NCI-H2107 (cell line): ENCODE measurements at regions not wholly inside any gene's neighbourhood (a gene's known extent, or its start where the extent isn't known, plus 50 kb on each side); places are given as distances from the start of the nearest gene placed in this dataset.
"Not testable (repeated sequence)": the region's sequence is repeated elsewhere in the genome, so short reads cannot be mapped to it uniquely, and the experiment has no call there.

Experiments
- DNase-seq: peaks from one replicate; lab custom pipeline; 2025; lab: John Stamatoyannopoulos, UW

GRCh38 chr20:30164389-30164788 lies 1093.1 kb upstream of the DEFB115 start:
- DNase-seq: not testable (repeated sequence)

DNA sequence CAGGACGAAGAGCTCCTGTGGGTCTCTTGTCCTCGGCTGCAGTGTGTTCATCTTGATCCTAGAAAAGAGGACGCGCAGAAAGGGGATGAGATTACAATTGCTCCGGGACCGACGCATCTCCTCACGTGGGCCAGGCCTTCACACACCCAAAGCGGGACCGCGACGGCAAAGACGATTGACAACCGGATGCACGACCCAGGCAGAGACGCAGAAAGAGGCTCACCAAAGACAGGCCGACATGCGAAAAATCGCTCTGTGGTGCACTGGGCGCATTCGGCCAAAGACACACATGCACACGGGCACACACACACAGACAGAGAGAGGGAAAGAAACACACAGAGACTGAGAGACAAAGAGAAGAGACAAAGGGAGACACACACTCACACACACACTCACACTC lies 1089.9 kb upstream of the DEFB115 start:
- no peak for DNase-seq

DNA sequence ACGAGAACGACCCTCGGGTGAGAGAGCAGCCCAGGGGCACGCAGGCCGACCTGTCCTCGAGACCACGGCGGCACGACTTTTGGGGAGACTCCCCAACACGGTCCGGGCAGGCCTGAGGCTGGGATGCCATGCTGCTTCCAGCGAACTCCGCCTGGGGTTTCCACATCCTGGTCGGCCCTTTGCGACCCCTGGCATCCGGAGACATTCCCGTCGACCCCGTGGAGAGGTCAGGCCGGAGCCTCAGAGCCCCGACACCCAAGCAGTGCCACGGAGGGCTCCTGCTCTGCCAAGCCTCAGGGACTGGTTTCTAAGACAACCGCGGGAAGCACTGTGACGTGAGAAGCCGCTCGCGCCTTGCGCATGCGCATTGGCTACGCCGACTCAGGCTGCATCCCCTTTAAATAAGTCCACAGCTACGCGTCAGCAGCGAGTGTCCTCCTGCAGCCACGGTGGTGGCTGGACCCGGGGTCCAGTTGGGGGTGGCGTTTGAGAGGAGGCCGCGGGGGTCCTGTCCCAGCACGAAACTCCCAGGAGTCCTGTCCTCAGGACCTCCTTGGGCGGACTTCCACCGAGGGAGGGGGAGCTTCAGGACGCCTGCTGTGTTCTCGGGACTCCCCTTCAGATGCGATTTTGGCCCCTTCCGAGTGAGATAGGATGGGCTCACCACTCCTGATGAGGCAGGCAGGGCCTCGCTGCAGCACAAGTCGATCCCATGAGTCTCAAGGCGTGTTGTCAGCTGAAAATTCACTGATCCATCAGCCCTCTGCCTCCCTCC lies 1089.3 kb upstream of the DEFB115 start:
- DNase-seq: no peak

- DNase-seq: no peak
Measured at GRCh38 chr20:30168800-30169138, 1088.7 kb upstream of the DEFB115 start.

DNA sequence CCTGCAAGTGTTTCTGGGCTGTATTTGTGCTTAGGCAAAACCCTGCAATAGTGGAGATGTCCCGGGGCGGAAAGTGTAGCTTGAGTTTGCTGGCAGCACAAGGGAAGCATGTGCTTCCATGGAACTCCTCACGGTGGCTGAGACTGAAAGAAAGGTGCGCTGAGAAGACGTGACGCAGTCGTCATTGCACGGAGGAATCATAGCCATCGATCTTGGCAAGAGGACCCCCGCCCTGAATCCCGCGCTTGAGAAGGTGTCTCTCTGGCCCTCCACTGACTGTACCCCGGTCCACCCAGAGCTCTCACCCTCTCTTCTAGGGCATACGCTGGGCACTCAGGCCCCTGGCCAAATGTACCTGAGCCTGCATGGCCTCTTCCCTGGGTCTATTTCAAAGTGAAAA lies 1081.8 kb upstream of the DEFB115 start:
- no peak for DNase-seq

DNA sequence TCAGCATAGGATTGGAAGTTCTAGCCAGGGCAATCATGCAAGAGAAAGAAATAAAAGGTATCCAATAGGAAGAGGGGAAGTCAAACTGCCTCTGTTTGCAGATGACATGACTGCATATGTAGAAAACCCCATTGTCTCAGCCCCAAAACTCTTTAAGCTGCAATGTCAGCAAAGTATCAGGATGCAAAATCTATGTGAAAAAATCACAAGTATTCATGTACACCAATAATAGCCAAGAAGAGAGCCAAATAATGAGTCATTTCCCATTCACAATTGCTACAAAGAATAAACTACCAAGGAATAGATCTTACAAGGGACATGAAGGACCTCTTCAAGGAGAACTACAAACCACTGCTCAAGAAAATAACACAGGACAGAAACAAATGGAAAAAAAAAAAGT lies 1074.3 kb upstream of the DEFB115 start:
- DNase-seq: not testable (repeated sequence)

DNA sequence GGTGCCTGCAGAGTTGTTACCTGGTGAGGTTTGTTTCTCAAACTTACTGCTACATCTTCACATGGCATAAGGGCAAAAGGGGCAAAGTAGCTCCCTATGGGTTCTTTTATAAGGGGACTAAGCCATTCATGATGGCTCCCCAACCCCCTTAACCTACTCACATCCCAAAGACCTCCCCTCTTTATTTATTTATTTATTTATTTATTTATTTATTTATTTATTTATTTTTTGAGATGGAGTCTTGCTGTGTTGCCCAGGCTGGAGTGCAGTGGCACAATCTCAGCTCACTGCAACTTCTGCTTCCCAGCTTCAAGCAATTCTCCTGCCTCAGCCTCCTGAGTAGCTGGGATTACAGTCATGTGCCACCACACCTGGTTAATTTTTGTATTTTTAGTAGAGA lies 1065.7 kb upstream of the DEFB115 start:
- DNase-seq: not testable (repeated sequence)

DNA sequence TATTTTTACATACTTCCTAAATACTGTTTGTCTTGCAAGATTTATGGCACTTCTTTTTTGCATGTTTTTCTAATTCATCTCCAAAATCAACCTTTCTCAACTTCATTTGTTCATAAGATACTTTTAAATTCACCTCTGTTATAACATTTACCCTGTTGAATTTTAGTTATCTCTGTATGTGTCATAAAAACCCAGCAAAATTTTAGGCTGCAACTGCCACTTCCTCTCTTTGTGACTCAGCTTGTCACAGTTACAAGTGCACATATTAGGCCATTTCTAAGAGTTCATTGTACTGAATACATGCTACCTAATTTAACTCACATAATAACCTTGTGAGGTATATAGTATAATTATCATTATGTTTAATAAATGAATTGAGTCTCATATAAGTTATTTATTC lies 1023.0 kb upstream of the DEFB115 start:
- not testable (repeated sequence) for DNase-seq

- DNase-seq: not testable (repeated sequence)
Measured at GRCh38 chr20:30275073-30275472, 982.4 kb upstream of the DEFB115 start.

GRCh38 chr20:30281584-30282197 lies 975.8 kb upstream of the DEFB115 start:
- no peak for DNase-seq

DNA sequence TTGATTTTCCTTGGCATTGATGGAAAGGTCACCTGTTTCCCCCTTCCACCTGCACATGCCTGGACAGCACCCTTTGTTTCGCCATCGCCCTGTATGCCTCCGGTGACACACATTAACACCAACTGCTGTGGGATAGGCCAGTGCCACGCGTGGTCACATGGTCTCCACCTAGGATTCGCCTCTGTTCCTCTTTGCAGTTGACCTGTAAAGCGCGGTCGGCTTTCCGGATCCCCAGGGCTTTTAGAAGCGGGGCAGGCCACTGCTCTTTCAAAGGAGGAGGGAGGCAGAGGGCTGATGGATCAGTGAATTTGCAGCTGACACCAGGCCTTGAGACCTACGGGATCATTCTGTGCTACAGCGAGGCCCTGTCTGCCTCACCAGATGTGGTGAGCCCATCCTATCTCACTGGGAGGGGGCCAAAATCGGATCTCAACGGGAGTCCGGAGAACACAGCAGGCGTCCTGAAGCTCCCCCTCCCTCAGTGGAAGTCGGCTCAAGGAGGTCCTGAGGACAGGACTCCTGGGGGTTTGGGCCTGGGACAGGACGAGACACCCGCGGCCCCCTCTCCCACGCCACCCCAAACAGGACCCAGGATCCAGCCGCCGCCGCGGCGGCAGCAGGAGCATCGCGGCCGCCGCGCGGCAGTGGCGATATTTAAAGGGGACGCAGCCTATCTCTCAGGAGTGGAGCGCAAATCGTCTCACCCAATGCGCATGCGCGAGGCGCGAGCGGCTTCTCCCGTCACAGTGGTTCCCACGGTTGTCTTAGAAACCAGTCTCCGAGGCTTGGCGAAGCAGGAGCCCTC lies 973.8 kb upstream of the DEFB115 start:
- not testable (repeated sequence) for DNase-seq

DNA sequence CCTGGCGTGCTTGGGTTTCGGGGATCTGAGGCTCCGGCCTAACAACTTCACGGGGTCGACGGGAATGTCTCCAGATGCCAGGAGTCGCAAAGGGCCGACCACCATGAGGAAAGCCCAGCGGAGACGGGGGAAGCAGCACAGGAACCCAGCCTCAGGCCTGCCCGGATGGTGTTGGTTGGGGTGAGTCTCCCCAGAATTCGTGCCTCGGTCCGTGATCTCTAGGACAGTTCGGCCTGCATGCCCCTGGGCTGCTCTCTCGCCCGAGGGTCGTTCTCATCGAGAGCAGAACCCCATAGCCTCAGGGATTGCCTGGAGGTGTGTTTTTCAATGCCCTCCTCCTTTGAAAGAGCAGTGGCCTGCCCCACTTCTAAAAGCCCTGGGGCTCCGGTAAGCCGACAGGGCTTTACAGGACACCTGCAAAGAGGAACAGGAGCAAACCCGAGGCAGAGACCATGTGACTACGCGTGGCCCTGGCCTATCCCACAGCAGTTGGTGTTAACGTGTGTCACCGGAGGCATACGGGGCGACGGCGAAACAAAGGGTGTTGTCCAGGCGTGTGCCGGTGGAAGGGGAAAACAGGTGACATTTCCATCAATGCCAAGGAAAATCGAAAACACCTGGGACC lies 973.1 kb upstream of the DEFB115 start:
- DNase-seq: no peak

- DNase-seq: no peak
Measured at GRCh38 chr20:30285677-30286076, 971.8 kb upstream of the DEFB115 start.

GRCh38 chr20:30286157-30286556 lies 971.3 kb upstream of the DEFB115 start:
- DNase-seq: no peak

GRCh38 chr20:30287459-30287858 lies 970.0 kb upstream of the DEFB115 start:
- not testable (repeated sequence) for DNase-seq

- DNase-seq: no peak
Measured at GRCh38 chr20:30288346-30288745, 969.1 kb upstream of the DEFB115 start.

GRCh38 chr20:30289049-30289448 lies 968.4 kb upstream of the DEFB115 start:
- not testable (repeated sequence) for DNase-seq

- DNase-seq: not testable (repeated sequence)
Measured at GRCh38 chr20:30289711-30290141, 967.7 kb upstream of the DEFB115 start.

DNA sequence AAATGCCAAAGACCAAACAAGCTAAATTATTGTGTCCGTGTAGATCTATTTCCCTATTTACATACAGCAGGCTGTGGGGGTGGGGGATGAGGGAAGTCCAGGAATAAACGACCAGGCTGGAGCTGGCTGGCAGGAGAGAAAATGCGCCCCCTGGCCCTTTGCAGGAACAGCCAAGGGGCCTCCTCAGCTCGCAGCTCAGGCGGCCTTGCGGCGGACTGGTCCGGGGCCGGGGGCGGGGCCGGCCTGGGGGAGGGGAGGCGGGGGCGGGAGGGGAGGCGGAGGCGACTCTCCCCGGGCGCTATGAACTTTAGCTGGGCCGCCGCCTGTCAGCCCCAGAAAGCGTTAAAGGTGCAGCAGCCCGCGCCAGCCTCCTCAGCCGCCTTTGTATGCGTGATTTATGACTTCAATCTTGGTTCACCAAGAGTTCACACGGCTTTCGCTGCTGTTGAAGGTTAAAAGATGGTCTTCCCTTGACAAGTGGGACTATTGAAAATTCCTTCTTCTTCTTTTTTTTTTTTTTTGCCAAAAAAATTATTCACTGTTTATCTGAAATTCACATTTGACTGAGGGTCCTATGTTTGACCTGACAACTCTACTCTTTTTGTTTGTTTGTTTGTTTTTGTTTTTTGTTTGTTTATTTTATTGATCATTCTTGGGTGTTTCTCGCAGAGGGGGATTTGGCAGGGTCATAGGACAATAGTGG lies 967.0 kb upstream of the DEFB115 start:
- DNase-seq: not testable (repeated sequence)

DNA sequence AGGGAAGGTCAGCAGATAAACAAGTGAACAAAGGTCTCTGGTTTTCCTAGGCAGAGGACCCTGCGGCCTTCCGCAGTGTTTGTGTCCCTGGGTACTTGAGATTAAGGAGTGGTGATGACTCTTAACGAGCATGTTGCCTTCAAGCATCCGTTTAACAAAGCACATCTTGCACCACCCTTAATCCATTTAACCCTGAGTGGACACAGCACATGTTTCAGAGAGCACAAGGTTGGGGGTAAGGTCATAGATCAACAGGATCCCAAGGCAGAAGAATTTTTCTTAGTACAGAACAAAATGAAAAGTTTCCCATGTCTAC lies 966.4 kb upstream of the DEFB115 start:
- not testable (repeated sequence) for DNase-seq

DNA sequence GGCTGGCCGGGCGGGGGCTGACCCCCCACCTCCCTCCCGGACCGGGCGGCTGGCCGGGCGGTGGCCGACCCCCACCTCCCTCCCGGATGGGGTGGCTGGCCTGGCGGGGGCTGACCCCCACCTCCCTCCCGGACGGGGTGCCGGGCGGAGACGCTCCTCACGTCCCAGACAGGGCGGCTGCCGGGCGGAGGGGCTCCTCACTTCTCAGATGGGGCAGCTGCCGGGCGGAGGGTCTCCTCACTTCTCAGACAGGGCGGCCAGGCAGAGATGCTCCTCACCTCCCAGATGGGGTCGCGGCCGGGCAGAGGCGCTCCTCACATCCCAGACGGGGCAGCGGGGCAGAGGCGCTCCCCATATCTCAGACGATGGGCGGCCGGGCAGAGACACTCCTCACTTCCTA lies 965.8 kb upstream of the DEFB115 start:
- DNase-seq: not testable (repeated sequence)

GRCh38 chr20:30295396-30295795 lies 962.1 kb upstream of the DEFB115 start:
- not testable (repeated sequence) for DNase-seq
